Activated CD8-positive, alpha-beta memory T cell treated with anti-CD3 and anti-CD28 coated beads, Interleukin-2, amount 10 ng/mL, durations not matched to agents 7 days and 5 days (primary cell): ENCODE measurements at regions not wholly inside any gene's neighbourhood (a gene's known extent, or its start where the extent isn't known, plus 50 kb on each side); places are given as distances from the start of the nearest gene placed in this dataset.

ENCODE experiments used
- ATAC-seq: fragments of 150-1000 bp; cut with Tn5 transposase; one replicate; pipeline ENCODE4 v1.10.0; 2021; ENCODE audit warnings: moderate library complexity
- CTCF ChIA-PET: fragments of 350-600 bp; sonication (Branson Sonifier 250); formaldehyde crosslinking; loops from one replicate; lab custom pipeline; 2021; ENCODE audit warnings: antibody characterized with exemption; lab: Charles Lee
- DNase-seq: peaks from one replicate; pipeline ENCODE4 v3.0.0-alpha.2; 2020
- H3K27ac Mint-ChIP-seq: one replicate; pipeline ENCODE4 v1.8.0; 2021; ENCODE audit warnings: mild to moderate bottlenecking, mixed read lengths
- H3K27me3 Mint-ChIP-seq: one replicate; pipeline ENCODE4 v1.8.0; 2021; ENCODE audit warnings: mixed read lengths
- H3K36me3 Mint-ChIP-seq: one replicate; pipeline ENCODE4 v1.8.0; 2021; ENCODE audit warnings: mild to moderate bottlenecking, mixed read lengths
- H3K4me1 Mint-ChIP-seq: one replicate; pipeline ENCODE4 v1.8.0; 2021; ENCODE audit warnings: mixed read lengths
- H3K4me3 Mint-ChIP-seq: one replicate; pipeline ENCODE4 v1.8.0; 2021; ENCODE audit warnings: mild to moderate bottlenecking, moderate library complexity, mixed read lengths
- H3K9me3 Mint-ChIP-seq: one replicate; pipeline ENCODE4 v1.8.0; 2022; ENCODE audit warnings: low read depth, mixed read lengths

DNA sequence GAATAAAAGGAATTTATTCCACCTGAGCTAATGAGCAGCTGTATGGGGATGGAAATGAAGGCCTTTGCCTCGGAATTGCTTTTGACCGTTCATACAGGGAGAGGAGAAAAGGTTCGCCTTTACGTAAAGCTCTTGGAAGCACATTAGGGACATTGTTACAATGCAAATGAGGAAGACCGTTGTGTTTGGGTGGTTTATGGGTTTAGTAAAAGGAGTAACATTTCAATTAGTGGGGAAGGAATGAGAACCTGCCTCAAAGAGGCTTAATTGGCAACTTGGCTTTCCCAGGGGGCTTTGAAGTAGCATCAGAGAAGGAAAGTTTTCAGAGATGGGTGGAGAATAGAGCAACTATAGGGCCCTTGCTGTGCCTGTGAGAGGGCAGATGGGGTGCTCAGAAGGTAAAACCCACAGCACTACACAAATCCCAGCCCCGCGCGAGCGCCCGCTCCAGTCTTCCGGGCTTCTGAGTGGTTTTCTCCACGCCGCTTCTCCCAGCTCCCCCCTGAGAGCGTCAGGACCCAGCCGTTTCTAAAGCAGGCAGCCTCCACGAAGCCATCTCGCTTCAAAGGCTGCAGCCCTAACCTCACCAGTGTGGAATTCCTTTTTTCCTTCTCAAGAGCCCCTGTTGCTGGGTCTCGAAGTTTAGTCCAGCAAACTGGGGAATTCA is 192.0 kb upstream of the HES1 start:
- CTCF ChIA-PET: no interaction called here
- Mint-ChIP-seq H3K27ac (no peak overlapping the region), H3K4me1 (no peaks in the 10 kb centered on the region), H3K27me3 (peaks cover 14% of the 10 kb centered on the region), H3K4me3 (no peak overlapping the region), H3K36me3 (no peaks in the 10 kb centered on the region), H3K9me3 (no peaks in the 10 kb centered on the region)
- no peak for DNase-seq
- ATAC-seq: no peak

DNA sequence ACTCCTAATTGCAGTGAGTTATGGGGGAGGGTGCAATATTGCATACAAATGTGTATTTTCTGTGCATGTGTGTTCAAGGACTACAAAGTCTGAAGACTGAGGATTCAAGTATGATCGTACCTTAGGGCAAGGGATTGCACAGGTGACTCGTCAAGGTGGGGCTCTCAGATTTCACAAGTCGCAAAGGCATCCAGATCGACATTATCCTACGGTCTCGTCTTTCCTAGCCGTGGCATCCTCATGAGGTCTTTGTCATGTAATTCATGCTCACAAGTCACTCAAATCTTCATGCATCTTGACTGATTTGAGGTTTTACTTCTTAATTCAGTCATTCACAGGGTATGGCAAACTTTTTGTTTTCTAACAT is 191.4 kb upstream of the HES1 start:
- Mint-ChIP-seq H3K4me1 (no peaks in the 10 kb centered on the region), H3K27ac (no peak overlapping the region), H3K4me3 (no peak overlapping the region), H3K9me3 (no peaks in the 10 kb centered on the region), H3K27me3 (peaks cover 14% of the 10 kb centered on the region), H3K36me3 (no peaks in the 10 kb centered on the region)
- ATAC-seq: no peak
- CTCF ChIA-PET: no interaction called here
- no peak for DNase-seq

DNA sequence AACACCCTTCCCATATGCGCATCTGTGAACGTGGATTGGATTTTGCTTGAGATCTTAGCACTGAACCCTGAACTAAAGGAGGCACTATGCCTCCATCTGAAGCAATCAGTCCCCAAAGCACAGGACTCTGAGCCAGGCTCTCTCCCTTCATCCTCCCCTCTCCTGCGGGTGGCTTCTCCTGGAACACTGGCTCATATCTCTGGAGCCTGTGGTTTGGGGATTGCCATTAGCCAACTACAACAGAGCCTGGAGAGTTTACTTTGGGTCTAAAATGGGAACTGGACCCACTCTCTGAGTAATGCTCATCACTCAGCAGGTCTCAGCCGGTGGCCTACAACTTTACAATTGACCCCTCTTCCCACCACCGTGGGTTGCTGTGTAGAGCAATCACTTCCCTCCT is 190.8 kb upstream of the HES1 start:
- peaks cover 14% of the 10 kb centered on the region for H3K27me3 Mint-ChIP-seq
- CTCF ChIA-PET: no interaction called here
- ATAC-seq: no peak
- H3K4me1 Mint-ChIP-seq: no peaks in the 10 kb centered on the region
- H3K36me3 Mint-ChIP-seq: no peaks in the 10 kb centered on the region
- H3K27ac Mint-ChIP-seq: no peak overlapping the region
- H3K4me3 Mint-ChIP-seq: no peak overlapping the region
- DNase-seq: no peak
- H3K9me3 Mint-ChIP-seq: no peaks in the 10 kb centered on the region

DNA sequence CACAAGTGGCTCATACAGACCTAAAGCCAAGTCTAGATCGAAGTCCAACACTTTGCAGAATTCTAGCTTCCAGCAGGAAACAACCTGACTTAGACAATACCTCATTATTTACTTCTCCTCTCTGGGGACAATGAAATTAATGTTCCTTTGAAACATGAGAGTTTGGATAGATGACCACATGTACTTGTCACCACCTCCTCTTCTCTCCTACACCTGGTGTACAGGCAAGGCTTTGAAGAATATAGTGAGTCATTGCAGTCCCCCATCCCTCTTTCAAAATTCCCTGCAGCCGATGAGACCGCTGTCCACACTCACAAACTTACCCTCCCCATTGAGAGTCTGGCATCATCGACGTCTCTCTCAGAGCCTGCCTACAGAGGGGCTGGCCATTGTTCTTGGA is 189.0 kb upstream of the HES1 start:
- H3K4me1 Mint-ChIP-seq: no peaks in the 10 kb centered on the region
- no peak overlapping the region for H3K4me3 Mint-ChIP-seq
- ATAC-seq (no peak), DNase-seq (no peak)
- H3K27ac Mint-ChIP-seq: no peak overlapping the region
- no peaks in the 10 kb centered on the region for H3K36me3 Mint-ChIP-seq
- CTCF ChIA-PET: no interaction called here
- peaks cover 22% of the 10 kb centered on the region for H3K27me3 Mint-ChIP-seq
- no peaks in the 10 kb centered on the region for H3K9me3 Mint-ChIP-seq

DNA sequence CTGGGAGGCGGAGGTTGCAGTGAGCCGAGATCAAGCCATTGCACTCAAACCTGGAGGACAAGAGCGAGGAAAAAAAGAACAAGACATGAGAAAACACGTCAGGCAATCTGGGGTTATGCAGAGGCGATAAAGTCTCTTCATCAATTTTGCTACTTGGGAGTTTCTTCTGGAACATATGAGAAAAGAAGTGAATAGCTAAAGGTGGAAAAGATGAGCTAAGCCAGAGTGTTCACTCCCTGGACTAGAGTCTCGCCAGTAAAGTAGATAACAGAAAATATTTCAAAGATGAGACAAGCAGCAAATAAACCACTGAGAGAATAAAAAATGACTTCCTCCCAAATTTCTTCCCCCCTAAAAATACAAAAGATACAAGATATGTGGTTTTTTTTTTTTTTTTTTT is 188.4 kb upstream of the HES1 start:
- CTCF ChIA-PET: no interaction called here
- Mint-ChIP-seq H3K9me3 (no peaks in the 10 kb centered on the region), H3K4me3 (no peak overlapping the region), H3K36me3 (no peaks in the 10 kb centered on the region), H3K4me1 (no peaks in the 10 kb centered on the region), H3K27me3 (peaks cover 28% of the 10 kb centered on the region), H3K27ac (no peak overlapping the region)
- ATAC-seq: no peak
- no peak for DNase-seq

DNA sequence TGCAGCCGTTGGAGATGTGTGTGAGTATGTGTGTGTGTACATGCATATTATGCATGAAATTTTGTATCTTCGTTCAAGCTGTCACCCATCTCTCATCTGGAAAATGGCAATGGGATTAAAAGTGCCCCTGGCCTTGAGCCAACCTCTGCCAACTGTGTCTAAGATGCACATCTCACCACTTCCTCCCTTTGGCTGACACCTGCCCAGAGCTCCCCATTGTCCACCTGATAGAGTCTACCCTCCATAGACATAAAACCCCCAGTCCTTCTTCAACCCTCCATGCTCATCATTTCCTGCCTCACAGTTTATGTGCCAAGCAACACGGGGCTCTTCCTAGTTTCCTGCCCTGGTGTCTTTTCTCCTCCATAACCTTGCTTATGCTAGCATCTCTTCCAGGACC is 187.5 kb upstream of the HES1 start:
- no peak for ATAC-seq
- Mint-ChIP-seq H3K27me3 (peaks cover 33% of the 10 kb centered on the region), H3K4me3 (no peak overlapping the region), H3K4me1 (no peaks in the 10 kb centered on the region), H3K9me3 (no peaks in the 10 kb centered on the region), H3K36me3 (no peaks in the 10 kb centered on the region), H3K27ac (no peak overlapping the region)
- CTCF ChIA-PET: no interaction called here
- no peak for DNase-seq

DNA sequence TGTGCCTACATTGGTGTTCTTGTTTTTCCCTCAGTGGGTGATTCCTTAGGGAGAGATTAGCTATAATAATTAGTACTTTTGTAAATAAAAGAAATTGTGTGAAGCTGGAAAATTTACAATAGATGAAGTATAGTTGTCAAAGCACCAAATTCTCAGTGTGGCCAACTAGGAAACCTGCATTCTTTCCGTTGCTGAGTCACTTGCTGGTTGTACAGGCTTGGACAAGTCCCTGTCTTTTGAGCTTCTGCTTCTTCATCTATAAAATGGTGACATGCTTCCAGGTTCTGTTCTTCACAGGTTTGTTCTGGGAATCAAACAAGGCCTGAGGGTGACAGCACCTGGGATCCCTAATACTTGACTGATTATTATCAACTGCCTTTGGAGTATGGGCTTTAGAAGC is 184.1 kb upstream of the HES1 start:
- ATAC-seq (no peak), DNase-seq (no peak)
- Mint-ChIP-seq H3K27ac (no peak overlapping the region), H3K4me3 (no peak overlapping the region), H3K9me3 (peaks cover 9% of the 10 kb centered on the region), H3K36me3 (peaks cover 2% of the 10 kb centered on the region), H3K4me1 (no peaks in the 10 kb centered on the region), H3K27me3 (peaks cover 48% of the 10 kb centered on the region)
- CTCF ChIA-PET: interaction anchor here (0.9 kb wide), 1 partner anchor 18 kb away, joined by 3 read pairs; no protein-coding TSS in a partner anchor

DNA sequence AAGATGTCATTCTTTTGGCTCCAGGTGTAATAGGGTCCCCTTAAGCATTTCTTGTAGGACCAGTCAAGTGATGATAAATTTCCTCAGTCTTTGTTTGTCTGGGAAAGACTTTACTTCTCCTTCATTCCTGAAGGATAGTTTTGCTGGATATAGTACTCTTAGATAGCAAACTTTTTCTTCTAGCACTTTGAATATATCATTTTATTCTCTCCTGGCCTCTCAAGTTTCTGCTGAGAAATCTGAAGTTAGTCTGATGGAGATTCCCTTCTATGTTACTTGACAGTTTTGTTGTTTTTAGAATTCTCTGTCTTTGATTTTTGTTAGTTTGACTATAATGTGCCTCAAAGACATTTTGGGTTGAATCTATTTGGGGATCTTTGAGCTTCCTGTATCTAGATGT is 181.2 kb upstream of the HES1 start:
- peaks cover 9% of the 10 kb centered on the region for H3K9me3 Mint-ChIP-seq
- no peak overlapping the region for H3K27ac Mint-ChIP-seq

DNA sequence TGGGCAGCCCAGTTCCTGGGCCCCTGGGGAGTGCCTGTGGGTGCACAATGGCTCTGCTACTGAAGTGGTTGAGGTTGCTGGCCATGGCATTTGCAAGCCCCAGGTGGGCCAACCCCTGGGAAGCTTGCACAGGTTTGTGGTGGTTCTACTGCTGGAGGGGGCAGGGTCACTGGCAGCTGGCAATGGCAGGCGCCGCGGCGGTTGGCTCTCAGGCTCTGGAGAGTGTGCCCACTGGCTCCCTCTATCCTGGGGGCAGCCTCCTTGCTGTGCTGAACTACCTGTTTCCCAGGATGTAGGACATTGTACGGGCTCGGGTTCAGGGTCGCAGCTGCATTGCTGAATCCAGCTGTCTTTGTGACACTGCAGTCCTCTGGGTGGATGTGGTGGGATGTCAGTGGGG is 180.2 kb upstream of the HES1 start:
- Mint-ChIP-seq H3K27ac (no peak overlapping the region), H3K4me1 (no peaks in the 10 kb centered on the region), H3K27me3 (peaks cover 61% of the 10 kb centered on the region), H3K36me3 (peaks cover 2% of the 10 kb centered on the region), H3K9me3 (peaks cover 9% of the 10 kb centered on the region), H3K4me3 (no peak overlapping the region)
- CTCF ChIA-PET: no interaction called here
- ATAC-seq (no peak), DNase-seq (no peak)

More for the DNA sequence above, 181.2 kb upstream of the HES1 start:
- ATAC-seq (no peak), DNase-seq (no peak)
- H3K27me3 Mint-ChIP-seq: peaks cover 51% of the 10 kb centered on the region
- no peaks in the 10 kb centered on the region for H3K4me1 Mint-ChIP-seq
- no peak overlapping the region for H3K4me3 Mint-ChIP-seq
- CTCF ChIA-PET: no interaction called here
- H3K36me3 Mint-ChIP-seq: peaks cover 2% of the 10 kb centered on the region

DNA sequence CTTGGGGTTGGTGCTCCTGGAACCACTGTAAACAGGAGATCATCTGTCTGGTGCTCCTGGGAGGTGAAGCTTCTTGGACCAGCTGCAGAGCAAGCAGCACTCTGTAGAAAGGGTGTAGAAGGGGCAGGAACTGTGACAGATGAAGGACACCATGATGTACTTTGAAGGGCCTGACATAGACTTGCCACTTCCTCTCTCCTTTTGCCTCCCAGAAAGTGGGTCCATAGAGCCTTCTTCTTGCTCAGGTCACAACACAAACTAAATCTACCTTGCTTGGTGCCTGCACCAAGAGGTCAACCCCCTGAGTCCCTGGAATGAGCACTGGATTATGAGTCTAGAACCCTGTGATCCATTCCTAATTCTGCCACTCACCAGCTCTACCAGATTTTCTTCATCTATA is 176.1 kb upstream of the HES1 start:
- peaks cover 2% of the 10 kb centered on the region for H3K36me3 Mint-ChIP-seq
- no peak overlapping the region for H3K27ac Mint-ChIP-seq
- H3K27me3 Mint-ChIP-seq: peaks cover 63% of the 10 kb centered on the region
- no peak for ATAC-seq
- H3K4me1 Mint-ChIP-seq: peaks cover 19% of the 10 kb centered on the region
- peaks cover 6% of the 10 kb centered on the region for H3K9me3 Mint-ChIP-seq
- DNase-seq: no peak
- CTCF ChIA-PET: no interaction called here
- no peak overlapping the region for H3K4me3 Mint-ChIP-seq

DNA sequence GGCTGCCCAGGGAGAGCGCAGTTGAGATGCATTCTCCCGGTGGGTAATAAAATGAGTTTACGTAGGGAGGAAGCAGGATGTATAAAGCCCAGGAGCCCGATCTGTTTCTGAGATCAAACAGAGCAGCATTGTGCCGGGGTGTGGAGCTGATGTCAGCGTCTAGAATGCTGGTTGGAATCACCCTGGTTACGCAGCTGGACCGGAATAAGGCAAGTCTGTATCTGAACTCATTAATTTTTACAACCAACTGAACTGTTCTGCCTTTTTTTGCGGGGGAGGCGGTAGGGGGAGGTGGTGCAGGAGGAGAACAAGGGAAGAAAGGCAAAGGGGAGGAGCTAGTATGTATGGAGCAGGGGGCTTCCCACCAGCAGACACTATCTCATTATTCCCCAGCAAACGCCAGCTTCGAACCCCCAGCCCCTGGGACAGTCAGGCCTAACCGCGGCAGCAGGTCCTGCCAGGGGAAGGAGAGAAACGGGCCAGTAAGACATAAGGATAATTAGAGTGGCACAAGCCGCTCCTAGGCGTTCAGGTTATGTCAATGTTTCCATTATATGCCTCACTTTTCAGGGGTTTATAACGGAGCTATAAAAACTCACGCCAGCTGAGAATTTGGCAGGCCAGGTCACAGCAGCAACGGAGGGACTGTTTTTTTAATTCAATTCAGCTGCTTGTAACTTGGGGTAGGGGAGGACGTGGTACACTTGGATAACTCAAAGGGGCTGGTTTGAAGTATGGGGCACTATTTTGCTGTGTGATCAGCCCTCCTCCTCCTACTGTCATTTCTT is 175.3 kb upstream of the HES1 start:
- ATAC-seq: no peak
- H3K4me3 Mint-ChIP-seq: no peak overlapping the region
- peaks cover 24% of the 10 kb centered on the region for H3K4me1 Mint-ChIP-seq
- peaks cover 2% of the 10 kb centered on the region for H3K36me3 Mint-ChIP-seq
- H3K9me3 Mint-ChIP-seq: peaks cover 6% of the 10 kb centered on the region
- peaks cover 66% of the 10 kb centered on the region for H3K27me3 Mint-ChIP-seq
- no peak overlapping the region for H3K27ac Mint-ChIP-seq
- CTCF ChIA-PET: no interaction called here
- DNase-seq: no peak

DNA sequence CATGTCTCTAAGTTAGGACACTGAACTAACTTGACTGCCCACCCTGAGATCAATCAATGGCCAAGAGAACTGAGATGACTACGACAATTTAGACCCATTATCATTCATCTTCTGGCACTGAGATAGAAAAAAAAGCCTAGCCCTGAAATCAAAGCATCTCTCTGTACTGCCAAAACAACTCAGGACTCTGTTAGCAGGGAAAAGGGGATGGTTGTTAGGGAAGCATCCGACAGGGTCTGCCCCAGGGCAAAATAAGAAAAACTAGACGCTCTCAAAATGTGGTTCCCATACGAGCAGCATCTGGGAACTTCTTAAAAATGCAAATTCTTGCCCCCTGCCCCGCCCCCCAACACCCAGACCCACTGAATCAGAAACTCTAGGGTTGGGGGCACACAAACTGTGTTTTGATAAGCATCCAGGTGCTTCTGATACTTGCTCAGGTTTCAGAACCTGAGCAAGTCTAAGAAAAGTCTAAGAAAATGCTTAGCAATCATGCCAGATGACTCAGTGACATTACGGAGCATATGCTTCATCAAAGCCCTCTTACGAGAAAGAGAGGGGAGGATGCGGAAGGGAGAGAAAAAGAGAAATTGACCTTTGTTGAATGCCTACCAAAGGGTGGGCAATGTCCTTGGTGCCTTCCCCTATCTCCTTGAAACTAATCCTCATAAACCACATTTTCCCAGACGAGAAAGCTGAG is 172.8 kb upstream of the HES1 start:
- no peak for DNase-seq

DNA sequence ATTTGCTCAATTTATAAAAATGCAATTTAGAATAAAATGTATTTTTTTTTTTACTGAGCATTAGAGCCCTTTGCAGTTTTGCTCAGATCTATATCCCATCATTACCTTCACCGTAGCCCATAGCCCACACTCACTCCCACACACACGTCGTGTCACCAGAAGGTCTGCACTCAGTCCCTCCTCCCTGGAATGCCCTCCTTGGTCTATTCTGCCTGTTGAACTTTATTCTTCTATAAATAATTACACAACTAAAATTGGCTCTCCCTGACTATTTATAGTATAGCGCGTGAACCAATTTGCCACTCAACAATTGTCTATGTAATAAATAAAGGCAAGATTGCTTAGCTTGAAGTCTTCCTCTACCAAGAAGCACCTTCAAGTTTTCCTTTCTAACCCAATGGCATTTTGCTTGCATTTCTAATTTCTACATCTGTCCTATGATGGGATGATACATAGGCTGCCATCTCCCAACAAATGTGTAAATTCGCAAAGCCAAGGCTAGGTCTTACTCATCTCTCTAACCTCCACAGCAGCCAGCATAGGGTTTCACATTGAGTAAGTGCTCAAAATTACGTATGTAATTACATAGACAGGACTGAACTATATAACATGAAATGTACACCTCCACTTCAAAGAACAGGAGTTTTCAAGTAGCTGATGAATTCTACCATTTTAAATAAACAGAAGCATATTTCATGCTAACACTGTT is 172.0 kb upstream of the HES1 start:
- H3K27me3 Mint-ChIP-seq: peaks cover 70% of the 10 kb centered on the region
- CTCF ChIA-PET: interaction anchor here (0.7 kb wide), 1 partner anchor 122 kb away, joined by 3 read pairs; no protein-coding TSS in a partner anchor
- no peaks in the 10 kb centered on the region for H3K9me3 Mint-ChIP-seq
- H3K4me1 Mint-ChIP-seq: peaks cover 24% of the 10 kb centered on the region
- DNase-seq (peak; percentile 60), ATAC-seq (peak; percentile 98)
- H3K4me3 Mint-ChIP-seq: no peak overlapping the region
- no peaks in the 10 kb centered on the region for H3K36me3 Mint-ChIP-seq
- peak overlapping the region; percentile 11 for H3K27ac Mint-ChIP-seq

More for the DNA sequence above, 172.8 kb upstream of the HES1 start:
- Mint-ChIP-seq H3K27ac (no peak overlapping the region), H3K27me3 (peaks cover 65% of the 10 kb centered on the region), H3K4me1 (peaks cover 24% of the 10 kb centered on the region), H3K4me3 (no peak overlapping the region), H3K9me3 (no peaks in the 10 kb centered on the region), H3K36me3 (no peaks in the 10 kb centered on the region)
- CTCF ChIA-PET: interaction anchor here (0.7 kb wide), 1 partner anchor 121 kb away, joined by 3 read pairs; no protein-coding TSS in a partner anchor
- ATAC-seq: peak; percentile 18
